ENCODE measurements at regions not wholly inside any gene's neighbourhood (a gene's known extent, or its start where the extent isn't known, plus 50 kb on each side); places are given as distances from the start of the nearest gene placed in this dataset.

GRCh38 chr6:97572943-97573342, 289.9 kb upstream of the MMS22L start (continued):
- TF ChIP-seq ATF3 (IDR thresholded peaks at IDR 0.05; ENCODE audit: insufficient read depth, low read depth, low read length) (no peak), SIX5 (IDR thresholded peaks at IDR 0.05; ENCODE audit: low read depth, low read length) (no peak), HDAC6 (IDR thresholded peaks at IDR 0.05; ENCODE audit: low read depth, low read length) (no peak)
